H9 (cell line): ENCODE measurements at regions not wholly inside any gene's neighbourhood (a gene's known extent, or its start where the extent isn't known, plus 50 kb on each side); places are given as distances from the start of the nearest gene placed in this dataset.

Source experiments
- DNase-seq: peaks from one replicate; pipeline ENCODE4 v3.0.0-alpha.2; 2017
- H2AFZ ChIP-seq: one replicate; pipeline ENCODE4 v1.6.1; 2013; ENCODE audit warnings: mild to moderate bottlenecking, low read length, control low read depth, moderate library complexity
- H2AK5ac ChIP-seq: 2 replicates; pipeline ENCODE4 v1.6.1; 2013; ENCODE audit warnings: low read length, control low read depth, mixed read lengths; ENCODE audit not compliant: insufficient read length
- H2BK120ac ChIP-seq: one replicate; pipeline ENCODE4 v1.6.1; 2013; ENCODE audit warnings: low read depth, mild to moderate bottlenecking, low read length, control low read depth, inconsistent platforms; ENCODE audit not compliant: poor library complexity, severe bottlenecking
- H2BK12ac ChIP-seq: 2 replicates; pipeline ENCODE4 v1.6.1; 2013; ENCODE audit warnings: low read length, control low read depth, mixed read lengths, low read depth; ENCODE audit not compliant: insufficient read length
- H2BK15ac ChIP-seq: 2 replicates; pipeline ENCODE4 v1.6.1; 2013; ENCODE audit warnings: low read depth, low read length, control low read depth
- H2BK20ac ChIP-seq: one replicate; pipeline ENCODE4 v1.6.1; 2013; ENCODE audit warnings: low read depth, mild to moderate bottlenecking, low read length, control low read depth, inconsistent platforms; ENCODE audit not compliant: poor library complexity, severe bottlenecking
- H2BK5ac ChIP-seq: 2 replicates; pipeline ENCODE4 v1.6.1; 2013; ENCODE audit warnings: low read length, control low read depth, mixed read lengths; ENCODE audit not compliant: insufficient read length
- H3K14ac ChIP-seq: 2 replicates; pipeline ENCODE4 v1.6.1; 2013; ENCODE audit warnings: low read length, control low read depth; ENCODE audit not compliant: insufficient read depth
- H3K18ac ChIP-seq: 2 replicates; pipeline ENCODE4 v1.6.1; 2013; ENCODE audit warnings: low read depth, mild to moderate bottlenecking, mixed read lengths, low read length, control low read depth; ENCODE audit not compliant: insufficient read length
- H3K23ac ChIP-seq: 2 replicates; pipeline ENCODE4 v1.6.1; 2013; ENCODE audit warnings: low read length, control low read depth, mixed read lengths, low read depth; ENCODE audit not compliant: insufficient read length
- H3K23me2 ChIP-seq: 2 replicates; pipeline ENCODE4 v1.6.1; 2013; ENCODE audit warnings: low read depth, mild to moderate bottlenecking, mixed read lengths, low read length, control low read depth; ENCODE audit not compliant: insufficient read length, poor library complexity, severe bottlenecking
- H3K27ac ChIP-seq: 2 replicates; pipeline ENCODE4 v1.5.1; 2013; ENCODE audit warnings: low read length, control low read depth, mixed read lengths, low read depth; ENCODE audit not compliant: insufficient read length
- H3K27me3 ChIP-seq: 2 replicates; pipeline ENCODE4 v1.6.1; 2013; ENCODE audit warnings: low read length, control low read depth, inconsistent platforms; ENCODE audit not compliant: insufficient read depth
- H3K4ac ChIP-seq: 2 replicates; pipeline ENCODE4 v1.6.1; 2013; ENCODE audit warnings: low read depth, mild to moderate bottlenecking, control low read depth, inconsistent platforms, low read length, moderate library complexity
- H3K4me1 ChIP-seq: 2 replicates; pipeline ENCODE4 v1.6.1; 2013; ENCODE audit warnings: low read length, control low read depth, inconsistent platforms; ENCODE audit not compliant: insufficient read depth
- H3K4me2 ChIP-seq: 2 replicates; pipeline ENCODE4 v1.6.1; 2013; ENCODE audit warnings: low read length, control low read depth, mixed read lengths; ENCODE audit not compliant: insufficient read length, insufficient read depth
- H3K56ac ChIP-seq: 2 replicates; pipeline ENCODE4 v1.6.1; 2013; ENCODE audit warnings: low read depth, mild to moderate bottlenecking, mixed read lengths, low read length, control low read depth; ENCODE audit not compliant: insufficient read length
- H3K79me1 ChIP-seq: 2 replicates; pipeline ENCODE4 v1.6.1; 2013; ENCODE audit warnings: low read depth, mild to moderate bottlenecking, moderate library complexity, low read length, control low read depth, inconsistent platforms; ENCODE audit not compliant: insufficient read depth, poor library complexity, severe bottlenecking
- H3K79me2 ChIP-seq: 2 replicates; pipeline ENCODE4 v1.6.1; 2013; ENCODE audit warnings: low read length, control low read depth, inconsistent platforms; ENCODE audit not compliant: insufficient read depth
- H3K9ac ChIP-seq: 2 replicates; pipeline ENCODE4 v1.6.1; 2013; ENCODE audit warnings: low read length, control low read depth, mixed read lengths; ENCODE audit not compliant: insufficient read length; ENCODE audit errors: extremely low read depth
- H3K9me3 ChIP-seq: one replicate; pipeline ENCODE4 v1.6.1; 2013; ENCODE audit warnings: low read depth, low read length, inconsistent platforms; ENCODE audit not compliant: control insufficient read depth
- H3T11ph ChIP-seq: one replicate; pipeline ENCODE4 v1.6.1; 2013; ENCODE audit warnings: mild to moderate bottlenecking, low read length, control low read depth, inconsistent platforms
- H4K20me1 ChIP-seq: one replicate; pipeline ENCODE4 v1.6.1; 2013; ENCODE audit not compliant: control insufficient read depth, insufficient read length, insufficient read depth
- H4K5ac ChIP-seq: 2 replicates; pipeline ENCODE4 v1.6.1; 2013; ENCODE audit warnings: low read depth, mild to moderate bottlenecking, mixed read lengths, low read length, control low read depth; ENCODE audit not compliant: insufficient read length
- H4K8ac ChIP-seq: replicated peaks from 2 replicates; pipeline ENCODE4 v1.6.1; 2013; ENCODE audit warnings: low read length, control low read depth, mixed read lengths, low read depth; ENCODE audit not compliant: insufficient read length
- H4K91ac ChIP-seq: 2 replicates; pipeline ENCODE4 v1.6.1; 2013; ENCODE audit warnings: low read depth, mild to moderate bottlenecking, moderate library complexity, mixed read lengths, low read length, control low read depth; ENCODE audit not compliant: insufficient read length
- H3K27ac Mint-ChIP-seq, 3 experiments: 2 replicates in 2 of 3; 3 replicates in 1 of 3; pipeline ENCODE4 v1.8.0; 2020 to 2021; ENCODE audit warnings: mixed read lengths in 3 of 3, mild to moderate bottlenecking in 1 of 3, moderate library complexity in 1 of 3
- H3K27me3 Mint-ChIP-seq: 2 replicates; pipeline ENCODE4 v1.8.0; 2021; ENCODE audit warnings: low read depth, mild to moderate bottlenecking, moderate library complexity, mixed read lengths
- H3K36me3 Mint-ChIP-seq, 3 experiments: 2 replicates in 2 of 3; 3 replicates in 1 of 3; pipeline ENCODE4 v1.8.0; 2020 to 2021; ENCODE audit warnings: low read depth in 3 of 3, mixed read lengths in 3 of 3; ENCODE audit not compliant: insufficient read depth in 1 of 3
- H3K4me1 Mint-ChIP-seq, 2 experiments: 2 replicates each; pipeline ENCODE4 v1.8.0; 2020; ENCODE audit warnings: mixed read lengths in 2 of 2
- H3K4me3 Mint-ChIP-seq, 2 experiments: 2 replicates in 1 of 2; 3 replicates in 1 of 2; pipeline ENCODE4 v1.8.0; 2020 to 2021; ENCODE audit warnings: mild to moderate bottlenecking in 2 of 2, mixed read lengths in 2 of 2, moderate library complexity in 1 of 2
- H3K9me3 Mint-ChIP-seq, 2 experiments: 2 replicates in 1 of 2; 3 replicates in 1 of 2; pipeline ENCODE4 v1.8.0; 2020; ENCODE audit warnings: mild to moderate bottlenecking in 2 of 2, mixed read lengths in 2 of 2, moderate library complexity in 1 of 2
- CTCF ChIP-seq: fragments of 200-600 bp; sonication (generic); conservative IDR thresholded peaks from 3 replicates; pipeline ENCODE4 v1.8.0; 2021; ENCODE audit warnings: antibody characterized with exemption, mild to moderate bottlenecking
- WGBS: extraction: QIAGEN DNeasy Blood & Tissue Kit; methylation state at CpG from one replicate; pipeline ENCODE4 v1.1.7; 2013; ENCODE audit warnings: missing lambda C conversion rate, low lambda C conversion rate, mixed read lengths; ENCODE audit not compliant: insufficient read length; ENCODE audit errors: extremely low coverage; 5-methylcytosine and 5-hydroxymethylcytosine counted together

- no CpG with 5 or more reads among the region's 5 CpGs for WGBS
- no peak overlapping the region for H3K4me3 Mint-ChIP-seq
- no peaks in the 10 kb centered on the region for H3K36me3 Mint-ChIP-seq
- no peak overlapping the region for H4K5ac ChIP-seq
- no peak overlapping the region for H3K14ac ChIP-seq
- H2AK5ac ChIP-seq: no peak overlapping the region
- no peak overlapping the region for H3K27ac Mint-ChIP-seq
- no peak overlapping the region for H3K23ac ChIP-seq
- H4K8ac ChIP-seq: no peak overlapping the region
- no peaks in the 10 kb centered on the region for H3K4me1 ChIP-seq
- H3K27me3 ChIP-seq: no peaks in the 10 kb centered on the region
- no peaks in the 10 kb centered on the region for H3K9me3 ChIP-seq
- H2BK120ac ChIP-seq: no peak overlapping the region
- H3K9me3 Mint-ChIP-seq: no peaks in the 10 kb centered on the region
- no peak overlapping the region for H3K4ac ChIP-seq
- no peak overlapping the region for H3K56ac ChIP-seq
- H3K18ac ChIP-seq: no peak overlapping the region
- no peak overlapping the region for H3K4me2 ChIP-seq
- no peaks in the 10 kb centered on the region for H3K79me2 ChIP-seq
- no peaks in the 10 kb centered on the region for H3K23me2 ChIP-seq
- H2AFZ ChIP-seq: no peak overlapping the region
- DNase-seq: no peak
- TF ChIP-seq CTCF: no peak
- no peak overlapping the region for H2BK15ac ChIP-seq
- H3K79me1 ChIP-seq: no peaks in the 10 kb centered on the region
- no peak overlapping the region for H3K27ac ChIP-seq
- H4K91ac ChIP-seq: no peak overlapping the region
- no peaks in the 10 kb centered on the region for H3K27me3 Mint-ChIP-seq
- H2BK5ac ChIP-seq: no peak overlapping the region
- H2BK20ac ChIP-seq: no peak overlapping the region
- H3T11ph ChIP-seq: no peak overlapping the region
- no peaks in the 10 kb centered on the region for H3K4me1 Mint-ChIP-seq
- H3K9ac ChIP-seq: no peak overlapping the region
- H4K20me1 ChIP-seq: no peaks in the 10 kb centered on the region
- H2BK12ac ChIP-seq: no peak overlapping the region
These were observed 425.5 kb upstream of the PKDCC start for GRCh38 chr2:41622301-41622700.
